ENCODE measurements at regions not wholly inside any gene's neighbourhood (a gene's known extent, or its start where the extent isn't known, plus 50 kb on each side); places are given as distances from the start of the nearest gene placed in this dataset.

DNA sequence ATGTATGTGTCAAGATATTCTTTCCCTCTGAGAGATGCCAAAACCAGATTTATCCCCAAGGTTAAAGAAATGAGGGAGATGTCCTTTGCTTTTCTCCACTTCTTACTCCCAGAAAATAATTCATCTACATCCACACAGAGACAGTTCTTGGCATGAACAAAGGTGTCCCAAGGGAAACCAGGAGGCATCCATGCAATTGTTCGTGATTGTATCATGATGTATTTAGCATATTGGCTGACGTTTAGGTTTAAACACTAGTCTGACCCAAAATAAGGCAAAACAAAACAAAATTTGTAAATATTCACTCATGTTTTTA, 223.9 kb downstream of the C7orf25 start:
- no peaks in the 10 kb centered on the region for H3K36me3 ChIP-seq (ENCODE audit: insufficient read depth, low read length)
- H2AFZ ChIP-seq (ENCODE audit: low read depth, low read length): no peak overlapping the region
- DNase-seq: no peak
- H4K20me1 ChIP-seq (ENCODE audit: insufficient read depth, low read length): no peaks in the 10 kb centered on the region
- no peaks in the 10 kb centered on the region for H3K79me2 ChIP-seq (ENCODE audit: insufficient read depth, low read length)
- no peaks in the 10 kb centered on the region for H3K4me1 ChIP-seq (ENCODE audit: insufficient read depth, low read length)
- no peak for ATAC-seq (ENCODE audit: insufficient read depth, low read depth)
- no peak overlapping the region for H3K9ac ChIP-seq (ENCODE audit: low read depth, low read length)
- no peaks in the 10 kb centered on the region for H3K9me3 ChIP-seq (ENCODE audit: insufficient read depth, low read length, severe bottlenecking)
- no peak overlapping the region for H3K4me3 ChIP-seq (ENCODE audit: low read depth in 1 of 2, low read length in 2 of 2)
- TF ChIP-seq, protein P1, sequence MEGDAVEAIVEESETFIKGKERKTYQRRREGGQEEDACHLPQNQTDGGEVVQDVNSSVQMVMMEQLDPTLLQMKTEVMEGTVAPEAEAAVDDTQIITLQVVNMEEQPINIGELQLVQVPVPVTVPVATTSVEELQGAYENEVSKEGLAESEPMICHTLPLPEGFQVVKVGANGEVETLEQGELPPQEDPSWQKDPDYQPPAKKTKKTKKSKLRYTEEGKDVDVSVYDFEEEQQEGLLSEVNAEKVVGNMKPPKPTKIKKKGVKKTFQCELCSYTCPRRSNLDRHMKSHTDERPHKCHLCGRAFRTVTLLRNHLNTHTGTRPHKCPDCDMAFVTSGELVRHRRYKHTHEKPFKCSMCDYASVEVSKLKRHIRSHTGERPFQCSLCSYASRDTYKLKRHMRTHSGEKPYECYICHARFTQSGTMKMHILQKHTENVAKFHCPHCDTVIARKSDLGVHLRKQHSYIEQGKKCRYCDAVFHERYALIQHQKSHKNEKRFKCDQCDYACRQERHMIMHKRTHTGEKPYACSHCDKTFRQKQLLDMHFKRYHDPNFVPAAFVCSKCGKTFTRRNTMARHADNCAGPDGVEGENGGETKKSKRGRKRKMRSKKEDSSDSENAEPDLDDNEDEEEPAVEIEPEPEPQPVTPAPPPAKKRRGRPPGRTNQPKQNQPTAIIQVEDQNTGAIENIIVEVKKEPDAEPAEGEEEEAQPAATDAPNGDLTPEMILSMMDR (IDR thresholded peaks at IDR 0.05; ENCODE audit: borderline replicate concordance, extremely low read depth, low read length, poor library complexity, severe bottlenecking): no peak
- no peak for TF ChIP-seq EZH2 (IDR thresholded peaks at IDR 0.05; ENCODE audit: borderline replicate concordance, low read depth, low read length, severe bottlenecking)
- no peak overlapping the region for H3K4me2 ChIP-seq (ENCODE audit: insufficient read depth, low read length)
- no peaks in the 10 kb centered on the region for H3K27me3 ChIP-seq (ENCODE audit: insufficient read depth, low read length, poor library complexity)
- H3K27ac ChIP-seq (ENCODE audit: low read length): no peak overlapping the region

DNA sequence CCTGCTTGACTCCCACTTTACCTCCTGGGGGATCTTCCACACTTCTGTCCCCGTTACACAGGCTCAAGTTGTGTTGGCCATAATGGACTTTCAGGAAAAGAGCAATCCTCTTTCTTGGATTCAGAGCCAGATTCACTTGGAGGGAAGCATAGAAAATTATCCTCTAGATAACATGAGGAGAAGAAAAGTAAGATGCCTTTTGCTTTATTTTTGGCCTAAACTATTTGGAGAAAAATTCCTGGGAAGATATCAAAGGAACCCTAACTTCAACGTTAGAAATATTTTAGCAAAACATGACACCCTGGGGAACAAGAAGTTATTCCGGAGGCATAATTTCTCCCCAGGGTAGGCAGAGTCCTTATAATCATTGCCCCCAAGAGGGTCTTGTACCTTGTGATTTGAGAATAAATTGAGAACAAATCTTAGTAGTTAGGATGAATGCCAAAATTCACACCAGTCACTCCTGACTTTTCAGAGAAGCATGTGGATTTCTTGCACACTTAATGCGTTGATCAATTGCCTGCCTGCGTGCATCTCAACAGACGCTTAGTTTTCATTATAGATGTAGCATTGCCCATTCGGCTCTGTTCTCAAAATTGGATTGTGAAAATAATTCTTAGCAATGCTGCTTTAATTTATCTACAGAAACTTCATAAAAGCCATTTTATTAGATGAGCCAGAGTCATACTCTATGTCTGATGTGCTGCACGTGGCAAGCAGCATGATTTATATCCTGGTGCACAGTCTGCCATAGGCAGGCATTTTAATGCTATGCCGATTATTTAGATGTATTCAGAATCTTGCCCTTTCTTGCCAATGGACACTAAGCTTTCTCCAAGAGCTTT, 224.4 kb downstream of the C7orf25 start:
- Histone ChIP-seq H3K27ac (ENCODE audit: low read length) (no peak overlapping the region), H3K79me2 (ENCODE audit: insufficient read depth, low read length) (no peaks in the 10 kb centered on the region), H2AFZ (ENCODE audit: low read depth, low read length) (no peak overlapping the region), H3K9me3 (ENCODE audit: insufficient read depth, low read length, severe bottlenecking) (no peaks in the 10 kb centered on the region), H3K9ac (ENCODE audit: low read depth, low read length) (no peak overlapping the region), H3K36me3 (ENCODE audit: insufficient read depth, low read length) (no peaks in the 10 kb centered on the region), H3K4me2 (ENCODE audit: insufficient read depth, low read length) (no peak overlapping the region), H3K4me1 (ENCODE audit: insufficient read depth, low read length) (no peaks in the 10 kb centered on the region), H4K20me1 (ENCODE audit: insufficient read depth, low read length) (no peaks in the 10 kb centered on the region), H3K27me3 (ENCODE audit: insufficient read depth, low read length, poor library complexity) (no peaks in the 10 kb centered on the region), H3K4me3 (ENCODE audit: low read depth in 1 of 2, low read length in 2 of 2) (no peak overlapping the region)
- ATAC-seq (ENCODE audit: insufficient read depth, low read depth) (no peak), DNase-seq (no peak)
- no peak for TF ChIP-seq EZH2 (IDR thresholded peaks at IDR 0.05; ENCODE audit: borderline replicate concordance, low read depth, low read length, severe bottlenecking)
- TF ChIP-seq, protein P1 (IDR thresholded peaks at IDR 0.05; ENCODE audit: borderline replicate concordance, extremely low read depth, low read length, poor library complexity, severe bottlenecking): no peak

DNA sequence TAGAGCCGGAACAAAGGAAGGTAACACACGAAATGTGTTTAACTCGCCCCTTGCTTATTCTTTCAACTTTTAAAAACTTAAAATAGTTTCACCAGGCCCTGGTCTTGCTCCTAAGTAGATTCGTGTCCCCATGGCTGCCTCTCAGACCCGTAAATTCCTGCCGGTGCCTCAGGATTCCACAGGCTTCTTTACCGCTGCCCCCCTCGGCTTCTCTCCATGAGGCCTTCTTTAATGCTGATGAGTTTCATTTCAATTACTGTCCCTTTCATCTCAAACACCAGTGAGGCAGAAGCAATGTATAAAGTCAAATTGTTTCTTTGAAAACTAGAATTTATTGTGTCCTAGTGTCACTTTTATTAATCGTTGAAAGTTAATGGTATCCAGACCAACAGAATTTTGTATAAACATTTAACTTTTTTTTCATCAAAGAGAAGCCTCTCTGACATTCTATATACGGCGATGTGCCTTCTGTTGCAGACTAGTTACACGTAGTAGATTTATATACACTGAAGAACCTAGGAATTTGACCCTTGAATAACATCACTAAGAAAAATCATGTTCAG, 225.2 kb downstream of the C7orf25 start:
- ATAC-seq (ENCODE audit: insufficient read depth, low read depth): no peak
- Histone ChIP-seq H3K4me2 (ENCODE audit: insufficient read depth, low read length) (no peak overlapping the region), H3K27me3 (ENCODE audit: insufficient read depth, low read length, poor library complexity) (no peaks in the 10 kb centered on the region), H3K36me3 (ENCODE audit: insufficient read depth, low read length) (no peaks in the 10 kb centered on the region), H3K27ac (ENCODE audit: low read length) (no peak overlapping the region), H4K20me1 (ENCODE audit: insufficient read depth, low read length) (no peaks in the 10 kb centered on the region), H2AFZ (ENCODE audit: low read depth, low read length) (no peak overlapping the region), H3K9ac (ENCODE audit: low read depth, low read length) (no peak overlapping the region), H3K4me1 (ENCODE audit: insufficient read depth, low read length) (no peaks in the 10 kb centered on the region), H3K4me3 (ENCODE audit: low read depth in 1 of 2, low read length in 2 of 2) (no peak overlapping the region), H3K9me3 (ENCODE audit: insufficient read depth, low read length, severe bottlenecking) (no peaks in the 10 kb centered on the region), H3K79me2 (ENCODE audit: insufficient read depth, low read length) (no peaks in the 10 kb centered on the region)
- DNase-seq: no peak
- TF ChIP-seq, protein P1 (IDR thresholded peaks at IDR 0.05; ENCODE audit: borderline replicate concordance, extremely low read depth, low read length, poor library complexity, severe bottlenecking): no peak
- TF ChIP-seq EZH2 (IDR thresholded peaks at IDR 0.05; ENCODE audit: borderline replicate concordance, low read depth, low read length, severe bottlenecking): no peak

Measured in DND-41 (cell line).